Activated effector memory CD4-positive, alpha-beta T cell treated with Interleukin-2 at 50 U/mL for 16 hours (primary cell): ENCODE measurements at regions not wholly inside any gene's neighbourhood (a gene's known extent, or its start where the extent isn't known, plus 50 kb on each side); places are given as distances from the start of the nearest gene placed in this dataset.
"Not testable (repeated sequence)": the region's sequence is repeated elsewhere in the genome, so short reads cannot be mapped to it uniquely, and the experiment has no call there.

Experiments used
- DNase-seq: peaks from one replicate; pipeline ENCODE4 v3.0.0-alpha.2; 2020

- DNase-seq: no peak
Measured at GRCh38 chr18:70709144-70709543, 420.3 kb downstream of the SOCS6 start.

GRCh38 chr18:70705831-70706416 lies 417.1 kb downstream of the SOCS6 start:
- no peak for DNase-seq

- DNase-seq: no peak
Measured at GRCh38 chr18:70700496-70700895, 411.7 kb downstream of the SOCS6 start.

- no peak for DNase-seq
Measured at GRCh38 chr18:70698574-70698973, 409.7 kb downstream of the SOCS6 start.

- no peak for DNase-seq
Measured at GRCh38 chr18:70693246-70693645, 404.4 kb downstream of the SOCS6 start.

- DNase-seq: not testable (repeated sequence)
Measured at GRCh38 chr18:70689765-70690164, 400.9 kb downstream of the SOCS6 start.

GRCh38 chr18:70688286-70688685 lies 399.4 kb downstream of the SOCS6 start:
- no peak for DNase-seq

- DNase-seq: no peak
Measured at GRCh38 chr18:70684821-70685220, 396.0 kb downstream of the SOCS6 start.

- no peak for DNase-seq
Measured at GRCh38 chr18:70683263-70683662, 394.4 kb downstream of the SOCS6 start.

GRCh38 chr18:70674896-70675295 lies 386.1 kb downstream of the SOCS6 start:
- no peak for DNase-seq

GRCh38 chr18:70673831-70674230 lies 385.0 kb downstream of the SOCS6 start:
- DNase-seq: no peak

GRCh38 chr18:70672581-70672980 lies 383.7 kb downstream of the SOCS6 start:
- DNase-seq: no peak

- peak; percentile 17 for DNase-seq
Measured at GRCh38 chr18:70671889-70672565, 383.2 kb downstream of the SOCS6 start.

GRCh38 chr18:70666936-70667335 lies 378.1 kb downstream of the SOCS6 start:
- no peak for DNase-seq

GRCh38 chr18:70663141-70663540 lies 374.3 kb downstream of the SOCS6 start:
- no peak for DNase-seq

- DNase-seq: no peak
Measured at GRCh38 chr18:70662588-70662987, 373.7 kb downstream of the SOCS6 start.

- DNase-seq: peak; percentile 28
Measured at GRCh38 chr18:70659036-70659925, 370.4 kb downstream of the SOCS6 start.

- DNase-seq: no peak
Measured at GRCh38 chr18:70653671-70654070, 364.8 kb downstream of the SOCS6 start.

- DNase-seq: no peak
Measured at GRCh38 chr18:70650878-70651277, 362.0 kb downstream of the SOCS6 start.

GRCh38 chr18:70649683-70650082 lies 360.8 kb downstream of the SOCS6 start:
- no peak for DNase-seq

- no peak for DNase-seq
Measured at GRCh38 chr18:70645971-70646370, 357.1 kb downstream of the SOCS6 start.

GRCh38 chr18:70643812-70644211 lies 355.0 kb downstream of the SOCS6 start:
- no peak for DNase-seq

- DNase-seq: no peak
Measured at GRCh38 chr18:70641156-70641775, 352.4 kb downstream of the SOCS6 start.
